EH (cell line): ENCODE measurements at regions not wholly inside any gene's neighbourhood (a gene's known extent, or its start where the extent isn't known, plus 50 kb on each side); places are given as distances from the start of the nearest gene placed in this dataset.

Experiments
- DNase-seq: peaks from one replicate; pipeline ENCODE4 v3.0.0-alpha.2; 2015; ENCODE audit warnings: low read depth

GRCh38 chr1:78359666-78360065 lies 131.1 kb upstream of the PTGFR start:
- DNase-seq: no peak

GRCh38 chr1:78360584-78360983 lies 130.2 kb upstream of the PTGFR start:
- DNase-seq: no peak

- DNase-seq: no peak
These were observed 123.1 kb upstream of the PTGFR start for GRCh38 chr1:78367700-78368099.

- DNase-seq: no peak
These were observed 121.2 kb upstream of the PTGFR start for GRCh38 chr1:78369546-78369945.

- DNase-seq: peak; percentile 65
These were observed 120.4 kb upstream of the PTGFR start for GRCh38 chr1:78370356-78370755.

GRCh38 chr1:78370779-78371482 lies 119.8 kb upstream of the PTGFR start:
- DNase-seq: peak; percentile 80

- DNase-seq: no peak
These were observed 117.1 kb upstream of the PTGFR start for GRCh38 chr1:78373676-78374075.

- DNase-seq: peak; percentile 15
These were observed 114.8 kb upstream of the PTGFR start for GRCh38 chr1:78375996-78376395.

GRCh38 chr1:78377356-78377928 lies 113.3 kb upstream of the PTGFR start:
- DNase-seq: no peak

- no peak for DNase-seq
These were observed 106.9 kb upstream of the PTGFR start for GRCh38 chr1:78383923-78384322.

- DNase-seq: no peak
These were observed 104.9 kb upstream of the PTGFR start for GRCh38 chr1:78385744-78386462.

GRCh38 chr1:78387201-78387600 lies 103.6 kb upstream of the PTGFR start:
- DNase-seq: no peak

GRCh38 chr1:78387871-78388270 lies 102.9 kb upstream of the PTGFR start:
- DNase-seq: no peak

GRCh38 chr1:78388275-78388674 lies 102.5 kb upstream of the PTGFR start:
- DNase-seq: no peak

GRCh38 chr1:78401148-78401547 lies 89.6 kb upstream of the PTGFR start:
- no peak for DNase-seq

GRCh38 chr1:78408192-78408591 lies 82.6 kb upstream of the PTGFR start:
- peak; percentile 44 for DNase-seq

- DNase-seq: peak; percentile 20
These were observed 82.0 kb upstream of the PTGFR start for GRCh38 chr1:78408810-78409209.

- no peak for DNase-seq
These were observed 80.1 kb upstream of the PTGFR start for GRCh38 chr1:78410643-78411042.

- DNase-seq: no peak
These were observed 79.1 kb upstream of the PTGFR start for GRCh38 chr1:78411707-78412106.

GRCh38 chr1:78415165-78415564 lies 75.6 kb upstream of the PTGFR start:
- no peak for DNase-seq

GRCh38 chr1:78419309-78419708 lies 71.5 kb upstream of the PTGFR start:
- DNase-seq: peak; percentile 85

GRCh38 chr1:78420181-78420580 lies 70.6 kb upstream of the PTGFR start:
- DNase-seq: peak; percentile 13

GRCh38 chr1:78420688-78421087 lies 70.1 kb upstream of the PTGFR start:
- no peak for DNase-seq
